DMS114 treated with DMSO at 0.1 percent for 48 hours (cell line): ENCODE measurements at regions not wholly inside any gene's neighbourhood (a gene's known extent, or its start where the extent isn't known, plus 50 kb on each side); places are given as distances from the start of the nearest gene placed in this dataset.

Source experiments
- DNase-seq: peaks from one replicate; lab custom pipeline; 2025; ENCODE audit not compliant: unreplicated experiment; lab: John Stamatoyannopoulos, UW

- DNase-seq: no peak
Observed at GRCh38 chr22:48545987-48546386, 1281.7 kb downstream of the BRD1 start.

GRCh38 chr22:48541401-48542098 is 1286.1 kb downstream of the BRD1 start:
- no peak for DNase-seq

GRCh38 chr22:48539261-48539660 is 1288.4 kb downstream of the BRD1 start:
- no peak for DNase-seq

- no peak for DNase-seq
Observed at GRCh38 chr22:48538291-48538820, 1289.3 kb downstream of the BRD1 start.

GRCh38 chr22:48537343-48537680 is 1290.4 kb downstream of the BRD1 start:
- DNase-seq: no peak

GRCh38 chr22:48536541-48537342 is 1290.9 kb downstream of the BRD1 start:
- no peak for DNase-seq

- no peak for DNase-seq
Observed at GRCh38 chr22:48535868-48536540, 1291.7 kb downstream of the BRD1 start.

GRCh38 chr22:48534395-48534958 is 1293.2 kb downstream of the BRD1 start:
- DNase-seq: no peak

- DNase-seq: no peak
Observed at GRCh38 chr22:48532986-48533385, 1294.7 kb downstream of the BRD1 start.

GRCh38 chr22:48531761-48532435 is 1295.8 kb downstream of the BRD1 start:
- DNase-seq: no peak

GRCh38 chr22:48531108-48531507 is 1296.6 kb downstream of the BRD1 start:
- DNase-seq: no peak

GRCh38 chr22:48530666-48531065 is 1297.0 kb downstream of the BRD1 start:
- DNase-seq: no peak

- DNase-seq: no peak
Observed at GRCh38 chr22:48528221-48528915, 1299.3 kb downstream of the BRD1 start.

- no peak for DNase-seq
Observed at GRCh38 chr22:48523761-48524160, 1303.9 kb downstream of the BRD1 start.

- no peak for DNase-seq
Observed at GRCh38 chr22:48523091-48523490, 1304.6 kb downstream of the BRD1 start.

- DNase-seq: no peak
Observed at GRCh38 chr22:48522271-48522670, 1305.4 kb downstream of the BRD1 start.

- no peak for DNase-seq
Observed at GRCh38 chr22:48520884-48521588, 1306.6 kb downstream of the BRD1 start.

- no peak for DNase-seq
Observed at GRCh38 chr22:48520207-48520606, 1307.5 kb downstream of the BRD1 start.
